ENCODE measurements at regions not wholly inside any gene's neighbourhood (a gene's known extent, or its start where the extent isn't known, plus 50 kb on each side); places are given as distances from the start of the nearest gene placed in this dataset.

GRCh38 chr7:115825456-115826115 lies 205.0 kb downstream of the TFEC start (continued):
- no peak for TF ChIP-seq CHD7 (IDR thresholded peaks at IDR 0.05; ENCODE audit: insufficient replicate concordance, low read length)
- no peak for TF ChIP-seq MAX (IDR thresholded peaks at IDR 0.05)
- TF ChIP-seq TAF7 (optimal IDR thresholded peaks at IDR 0.05; ENCODE audit: borderline replicate concordance, low read depth, low read length) = no peak
- no peak for TF ChIP-seq RFX5 (IDR thresholded peaks at IDR 0.05; ENCODE audit: borderline replicate concordance, low read depth, low read length)
- TF ChIP-seq ATF2 (IDR thresholded peaks at IDR 0.05; ENCODE audit: low read length) = no peak
- no peak for TF ChIP-seq ATF3 (IDR thresholded peaks at IDR 0.05; ENCODE audit: insufficient read depth, low read depth, low read length)
- no peak for TF ChIP-seq EZH2 (IDR thresholded peaks at IDR 0.05; ENCODE audit: low read depth, low read length, severe bottlenecking)
